Central memory CD8-positive, alpha-beta T cell (primary cell): ENCODE measurements at regions not wholly inside any gene's neighbourhood (a gene's known extent, or its start where the extent isn't known, plus 50 kb on each side); places are given as distances from the start of the nearest gene placed in this dataset.

Source experiments
- ATAC-seq: fragments of 150-1000 bp; cut with Tn5 transposase; replicated peaks from 2 replicates; pipeline ENCODE4 v1.10.0; 2022; ENCODE audit warnings: mild to moderate bottlenecking, moderate FRiP score, moderate number of reproducible peaks; ENCODE audit not compliant: poor library complexity, severe bottlenecking; ENCODE audit errors: extremely low read depth
- DNase-seq, 2 donors: peaks; one replicate each; pipeline ENCODE4 v3.0.0; 2021; ENCODE audit warnings: low spot score in 2 of 2
- H3K27ac Mint-ChIP-seq: one replicate; pipeline ENCODE4 v1.8.0; 2022; ENCODE audit warnings: low read depth, mild to moderate bottlenecking, moderate library complexity, mixed read lengths
- H3K27me3 Mint-ChIP-seq: one replicate; pipeline ENCODE4 v1.8.0; 2022; ENCODE audit warnings: mixed read lengths
- H3K36me3 Mint-ChIP-seq: one replicate; pipeline ENCODE4 v1.8.0; 2022; ENCODE audit warnings: mild to moderate bottlenecking, moderate library complexity, mixed read lengths; ENCODE audit not compliant: insufficient read depth
- H3K4me1 Mint-ChIP-seq: one replicate; pipeline ENCODE4 v1.8.0; 2022; ENCODE audit warnings: mixed read lengths
- H3K4me3 Mint-ChIP-seq: one replicate; pipeline ENCODE4 v1.8.0; 2022; ENCODE audit warnings: mild to moderate bottlenecking, moderate library complexity, mixed read lengths
- H3K9me3 Mint-ChIP-seq: one replicate; pipeline ENCODE4 v1.8.0; 2022; ENCODE audit warnings: mixed read lengths

- DNase-seq: no peak
- no peaks in the 10 kb centered on the region for H3K9me3 Mint-ChIP-seq
- no peak for ATAC-seq
- peaks cover 5% of the 10 kb centered on the region for H3K27me3 Mint-ChIP-seq
- H3K27ac Mint-ChIP-seq: no peak overlapping the region
- peaks cover 3% of the 10 kb centered on the region for H3K4me1 Mint-ChIP-seq
- H3K4me3 Mint-ChIP-seq: no peak overlapping the region
- peaks cover 1% of the 10 kb centered on the region for H3K36me3 Mint-ChIP-seq
Observed at GRCh38 chr15:35667908-35668307, 121.9 kb upstream of the DPH6 start.

DNA sequence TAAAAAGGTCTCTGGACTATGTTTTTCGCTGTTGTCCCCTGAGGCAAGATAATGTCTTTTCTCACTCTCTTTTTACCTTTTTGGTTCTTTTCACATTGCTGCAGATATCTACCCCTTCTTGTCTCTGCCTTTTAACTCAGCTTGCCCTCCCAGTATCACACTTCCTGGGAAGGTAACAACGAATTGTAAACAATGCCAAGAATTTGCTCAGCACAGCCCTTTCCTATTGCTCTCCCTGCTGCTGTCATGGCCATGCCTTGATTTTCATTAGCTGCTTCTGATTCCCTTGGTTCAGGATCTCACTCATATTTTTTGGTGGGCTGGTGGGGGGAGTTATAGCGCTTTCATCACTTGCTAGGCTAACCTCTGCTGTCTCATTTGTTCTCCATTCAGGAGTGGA lies 123.1 kb upstream of the DPH6 start:
- H3K27me3 Mint-ChIP-seq: peaks cover 10% of the 10 kb centered on the region
- H3K27ac Mint-ChIP-seq: no peak overlapping the region
- ATAC-seq (no peak), DNase-seq (no peak)
- peaks cover 1% of the 10 kb centered on the region for H3K36me3 Mint-ChIP-seq
- H3K4me3 Mint-ChIP-seq: no peak overlapping the region
- peaks cover 8% of the 10 kb centered on the region for H3K4me1 Mint-ChIP-seq
- no peaks in the 10 kb centered on the region for H3K9me3 Mint-ChIP-seq

DNA sequence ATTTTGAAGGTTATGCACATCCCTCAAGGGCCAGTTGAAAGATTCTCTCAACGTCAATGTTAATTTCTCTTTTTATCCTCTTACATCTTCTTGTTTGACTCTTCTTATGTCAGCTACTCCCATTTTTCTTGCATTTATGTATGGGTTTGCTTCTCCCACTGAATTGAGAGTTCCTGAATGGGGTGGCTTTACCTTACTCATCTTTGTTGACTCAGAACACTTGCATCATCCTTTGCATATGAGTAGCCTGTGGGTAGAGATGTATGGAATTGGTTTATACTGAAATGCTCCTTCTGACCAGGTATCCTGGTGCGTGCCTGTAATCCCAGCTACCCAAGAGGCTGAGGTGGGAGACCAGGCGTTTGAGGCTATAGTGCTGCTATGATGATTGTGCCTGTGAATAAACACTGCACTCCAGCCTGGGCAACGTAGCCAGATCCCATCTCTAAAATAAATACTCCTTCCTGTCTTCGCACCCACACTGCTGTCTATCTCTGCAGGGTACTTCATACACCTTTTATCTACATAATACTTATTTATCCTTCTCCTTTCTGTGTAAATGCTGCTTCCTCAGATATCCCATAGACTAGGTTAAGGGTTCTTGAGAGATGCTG lies 123.6 kb upstream of the DPH6 start:
- DNase-seq: no peak
- Mint-ChIP-seq H3K4me3 (no peak overlapping the region), H3K27ac (no peak overlapping the region), H3K27me3 (peaks cover 10% of the 10 kb centered on the region), H3K4me1 (peaks cover 8% of the 10 kb centered on the region), H3K9me3 (no peaks in the 10 kb centered on the region), H3K36me3 (peaks cover 1% of the 10 kb centered on the region)
- ATAC-seq: no peak

- Mint-ChIP-seq H3K27me3 (peaks cover 10% of the 10 kb centered on the region), H3K4me3 (no peak overlapping the region), H3K9me3 (no peaks in the 10 kb centered on the region), H3K4me1 (peaks cover 8% of the 10 kb centered on the region), H3K36me3 (peaks cover 1% of the 10 kb centered on the region), H3K27ac (no peak overlapping the region)
- DNase-seq: no peak
- ATAC-seq: no peak
Observed at GRCh38 chr15:35671197-35671596, 125.2 kb upstream of the DPH6 start.

GRCh38 chr15:35671981-35672380 lies 126.0 kb upstream of the DPH6 start:
- DNase-seq (no peak), ATAC-seq (no peak)
- peaks cover 8% of the 10 kb centered on the region for H3K4me1 Mint-ChIP-seq
- H3K27me3 Mint-ChIP-seq: peaks cover 10% of the 10 kb centered on the region
- H3K9me3 Mint-ChIP-seq: no peaks in the 10 kb centered on the region
- no peak overlapping the region for H3K27ac Mint-ChIP-seq
- peaks cover 1% of the 10 kb centered on the region for H3K36me3 Mint-ChIP-seq
- no peak overlapping the region for H3K4me3 Mint-ChIP-seq

DNA sequence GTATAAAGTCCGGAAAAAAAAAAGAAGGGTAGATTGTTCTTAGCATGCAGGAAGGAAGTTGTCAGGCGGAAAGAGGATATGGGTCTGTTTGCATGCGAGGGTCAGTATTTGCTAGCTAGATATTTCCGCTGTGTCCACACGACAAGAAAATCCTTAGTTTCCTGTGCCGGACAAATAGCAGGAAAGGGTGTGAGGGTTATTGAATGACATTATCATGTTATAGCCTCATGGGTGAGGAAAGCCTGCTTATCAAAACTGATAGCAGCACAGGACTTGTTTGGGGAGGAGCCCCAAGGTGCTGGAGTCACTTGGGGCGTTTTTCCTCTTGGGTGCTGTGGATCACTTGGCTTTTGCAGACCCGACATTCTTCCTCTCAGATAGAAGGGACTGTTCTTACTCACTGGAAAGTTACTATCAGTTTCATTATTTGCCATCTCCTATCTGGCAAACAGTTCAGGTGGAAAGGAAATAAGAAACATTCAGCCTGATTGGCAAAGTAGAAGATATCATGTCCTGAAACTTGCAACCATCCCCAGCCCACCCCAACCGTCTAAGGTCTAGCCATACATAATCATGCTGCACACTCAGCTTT lies 127.2 kb upstream of the DPH6 start:
- ATAC-seq: no peak
- Mint-ChIP-seq H3K27me3 (peaks cover 10% of the 10 kb centered on the region), H3K27ac (peak overlapping the region; percentile 23), H3K4me3 (peak overlapping the region; percentile 55), H3K36me3 (peaks cover 1% of the 10 kb centered on the region), H3K4me1 (peaks cover 8% of the 10 kb centered on the region), H3K9me3 (no peaks in the 10 kb centered on the region)
- no peak for DNase-seq

DNA sequence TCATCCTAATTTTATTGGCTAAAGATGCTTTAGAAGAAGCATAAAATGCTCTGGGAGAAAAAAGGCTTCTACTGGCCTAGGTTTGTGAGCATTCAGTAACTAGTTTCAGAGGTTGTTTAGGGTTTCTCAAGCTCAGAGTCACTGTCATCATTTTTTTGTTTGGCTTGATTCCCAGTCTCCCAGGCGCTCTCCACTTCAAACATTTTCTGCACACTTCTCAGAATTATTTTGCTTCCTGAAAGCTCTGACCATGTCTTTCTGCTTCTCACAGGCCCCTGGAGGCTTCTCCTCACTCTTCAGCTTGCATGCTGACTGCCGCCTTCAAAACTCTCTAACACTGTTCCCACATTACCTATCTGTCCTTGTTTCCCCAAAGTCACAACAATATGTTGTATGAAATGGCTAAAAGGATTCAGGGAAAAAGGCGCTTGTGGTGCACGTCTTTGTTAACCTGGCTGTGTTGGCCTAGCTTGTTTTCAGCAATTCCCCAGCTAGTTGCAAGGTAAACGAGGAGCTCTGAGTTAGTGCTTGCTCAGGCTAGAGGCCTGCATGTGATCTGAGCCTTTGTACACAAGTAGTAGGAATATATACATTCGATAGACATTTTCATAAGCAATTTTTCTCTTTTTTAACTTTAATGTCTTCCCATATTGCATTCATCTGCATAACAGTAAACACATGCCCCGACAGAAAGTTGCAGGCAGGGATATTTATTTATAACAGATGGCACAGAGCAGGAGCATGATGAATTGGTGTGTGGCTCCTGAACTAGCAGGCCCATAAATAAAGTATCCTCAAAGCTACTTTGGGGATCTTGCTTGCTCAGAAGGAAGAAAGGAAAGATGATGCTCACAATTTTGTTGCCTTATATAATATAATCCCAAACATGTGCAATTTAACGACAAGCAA lies 129.2 kb upstream of the DPH6 start:
- peaks cover 10% of the 10 kb centered on the region for H3K27me3 Mint-ChIP-seq
- peaks cover 8% of the 10 kb centered on the region for H3K4me1 Mint-ChIP-seq
- no peak overlapping the region for H3K4me3 Mint-ChIP-seq
- H3K9me3 Mint-ChIP-seq: no peaks in the 10 kb centered on the region
- H3K36me3 Mint-ChIP-seq: peaks cover 1% of the 10 kb centered on the region
- DNase-seq (no peak), ATAC-seq (no peak)
- H3K27ac Mint-ChIP-seq: no peak overlapping the region

DNA sequence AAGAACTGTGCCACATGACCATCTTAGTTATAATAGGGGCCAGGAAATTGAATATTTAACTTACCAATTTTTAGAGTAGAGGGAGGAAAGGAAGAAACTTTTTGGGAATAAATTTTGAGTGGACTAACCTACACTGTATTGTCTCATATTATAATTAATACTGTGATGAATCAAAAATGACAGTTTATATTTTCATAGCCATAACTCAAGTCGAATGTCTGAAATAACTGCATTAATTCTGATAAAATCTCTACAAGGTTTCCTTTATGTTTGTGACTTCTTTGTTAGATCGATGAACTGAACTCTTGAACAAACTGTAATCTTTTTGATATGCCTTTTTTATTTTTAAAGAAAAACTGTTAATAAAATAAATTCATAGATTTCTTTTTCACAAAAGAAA lies 132.8 kb upstream of the DPH6 start:
- Mint-ChIP-seq H3K9me3 (no peaks in the 10 kb centered on the region), H3K27ac (no peak overlapping the region), H3K4me3 (no peak overlapping the region), H3K4me1 (no peaks in the 10 kb centered on the region), H3K27me3 (no peaks in the 10 kb centered on the region), H3K36me3 (no peaks in the 10 kb centered on the region)
- ATAC-seq (no peak), DNase-seq (no peak)

DNA sequence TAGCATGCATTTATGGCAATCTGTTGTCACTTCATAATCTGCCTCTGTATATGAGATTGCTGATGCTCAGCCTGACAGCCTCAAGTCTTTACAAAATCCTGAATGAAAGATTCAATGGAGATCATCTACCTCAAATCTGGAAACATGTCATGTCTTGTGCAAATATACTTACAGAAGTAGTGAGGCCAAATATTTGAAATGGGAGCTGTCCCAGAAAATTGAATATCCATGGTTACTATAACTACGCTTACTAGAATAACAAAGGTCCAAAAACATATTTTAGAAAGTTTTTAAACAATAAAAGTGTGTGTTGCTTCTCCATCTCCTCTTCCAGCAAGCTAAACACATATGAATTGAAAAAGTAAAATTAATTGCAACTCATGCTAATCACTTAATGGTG lies 133.2 kb upstream of the DPH6 start:
- H3K27ac Mint-ChIP-seq: no peak overlapping the region
- no peak overlapping the region for H3K4me3 Mint-ChIP-seq
- no peaks in the 10 kb centered on the region for H3K27me3 Mint-ChIP-seq
- no peak for DNase-seq
- ATAC-seq: no peak
- H3K36me3 Mint-ChIP-seq: no peaks in the 10 kb centered on the region
- H3K9me3 Mint-ChIP-seq: no peaks in the 10 kb centered on the region
- H3K4me1 Mint-ChIP-seq: no peaks in the 10 kb centered on the region

DNA sequence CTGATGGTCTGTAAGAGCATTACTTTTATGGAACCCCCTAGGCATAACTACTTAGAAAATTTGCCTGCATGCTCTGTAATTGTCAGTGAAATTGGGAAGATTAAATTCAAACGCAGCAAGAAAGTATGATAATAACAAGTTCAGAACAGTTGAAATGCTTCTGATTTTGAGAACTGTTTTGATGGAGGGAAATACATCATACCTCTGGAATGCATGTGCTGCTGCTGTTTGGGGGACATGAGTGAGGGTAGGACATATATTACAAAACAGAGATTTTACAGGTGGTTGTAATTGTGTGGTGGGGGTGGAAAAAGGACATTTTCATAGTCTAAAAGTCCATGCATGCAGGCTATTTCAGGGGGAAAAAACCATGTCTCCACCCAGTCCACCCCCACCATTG lies 135.0 kb upstream of the DPH6 start:
- ATAC-seq (no peak), DNase-seq (no peak)
- H3K9me3 Mint-ChIP-seq: no peaks in the 10 kb centered on the region
- H3K36me3 Mint-ChIP-seq: no peaks in the 10 kb centered on the region
- peaks cover 16% of the 10 kb centered on the region for H3K27me3 Mint-ChIP-seq
- H3K27ac Mint-ChIP-seq: no peak overlapping the region
- H3K4me1 Mint-ChIP-seq: no peaks in the 10 kb centered on the region
- H3K4me3 Mint-ChIP-seq: no peak overlapping the region

DNA sequence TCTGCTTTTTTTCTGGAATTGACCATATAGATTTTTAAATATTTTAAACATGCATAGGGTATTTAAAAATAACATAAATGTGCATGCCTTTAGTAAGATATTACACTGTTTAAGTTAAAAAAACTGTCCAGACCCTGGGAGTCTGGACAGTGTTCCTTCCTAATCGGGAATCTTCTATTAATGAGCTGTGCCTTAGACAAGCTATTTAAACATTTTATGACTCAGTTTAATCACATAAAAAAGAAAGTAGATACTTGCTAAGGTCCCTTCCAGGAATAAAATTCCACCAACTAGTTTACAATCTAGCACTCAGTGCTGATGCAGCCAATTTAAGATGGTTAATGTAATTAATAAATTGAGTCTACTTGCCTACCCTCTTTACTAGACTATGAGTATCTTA lies 140.4 kb upstream of the DPH6 start:
- Mint-ChIP-seq H3K4me3 (no peak overlapping the region), H3K36me3 (peaks cover 2% of the 10 kb centered on the region), H3K27me3 (peaks cover 56% of the 10 kb centered on the region), H3K4me1 (no peaks in the 10 kb centered on the region), H3K27ac (no peak overlapping the region), H3K9me3 (no peaks in the 10 kb centered on the region)
- no peak for DNase-seq
- no peak for ATAC-seq

- H3K9me3 Mint-ChIP-seq: no peaks in the 10 kb centered on the region
- DNase-seq: no peak
- no peak overlapping the region for H3K27ac Mint-ChIP-seq
- H3K4me3 Mint-ChIP-seq: no peak overlapping the region
- ATAC-seq: no peak
- no peaks in the 10 kb centered on the region for H3K4me1 Mint-ChIP-seq
- peaks cover 56% of the 10 kb centered on the region for H3K27me3 Mint-ChIP-seq
- peaks cover 2% of the 10 kb centered on the region for H3K36me3 Mint-ChIP-seq
Observed at GRCh38 chr15:35689266-35689665, 143.3 kb upstream of the DPH6 start.

- Mint-ChIP-seq H3K4me3 (no peak overlapping the region), H3K9me3 (no peaks in the 10 kb centered on the region), H3K27ac (no peak overlapping the region), H3K27me3 (peaks cover 48% of the 10 kb centered on the region), H3K36me3 (peaks cover 2% of the 10 kb centered on the region), H3K4me1 (no peaks in the 10 kb centered on the region)
- ATAC-seq (no peak), DNase-seq (no peak)
Observed at GRCh38 chr15:35690089-35690488, 144.1 kb upstream of the DPH6 start.
